Peyer's patch (tissue), 4 donors: ENCODE measurements at regions not wholly inside any gene's neighbourhood (a gene's known extent, or its start where the extent isn't known, plus 50 kb on each side); places are given as distances from the start of the nearest gene placed in this dataset.

Experiments
- POLR2A ChIP-seq, 2 donors: fragments of 450-650 bp; IDR thresholded peaks; one replicate each; pipeline ENCODE4 v1.5.1; 2017; ENCODE audit warnings: antibody characterized with exemption in 2 of 2, mild to moderate bottlenecking in 2 of 2, moderate library complexity in 2 of 2
- TF ChIP-seq, protein P1 (sequence below), 6 experiments: fragments of 450-650 bp in 4 of 6; fragments of 200-600 bp in 2 of 6; sonication (generic) in 1 of 6; IDR thresholded peaks; one replicate each; pipeline ENCODE4 v1.5.1; 2017 to 2019; ENCODE audit warnings: antibody characterized with exemption in 6 of 6, mild to moderate bottlenecking in 3 of 6, moderate library complexity in 1 of 6

DNA sequence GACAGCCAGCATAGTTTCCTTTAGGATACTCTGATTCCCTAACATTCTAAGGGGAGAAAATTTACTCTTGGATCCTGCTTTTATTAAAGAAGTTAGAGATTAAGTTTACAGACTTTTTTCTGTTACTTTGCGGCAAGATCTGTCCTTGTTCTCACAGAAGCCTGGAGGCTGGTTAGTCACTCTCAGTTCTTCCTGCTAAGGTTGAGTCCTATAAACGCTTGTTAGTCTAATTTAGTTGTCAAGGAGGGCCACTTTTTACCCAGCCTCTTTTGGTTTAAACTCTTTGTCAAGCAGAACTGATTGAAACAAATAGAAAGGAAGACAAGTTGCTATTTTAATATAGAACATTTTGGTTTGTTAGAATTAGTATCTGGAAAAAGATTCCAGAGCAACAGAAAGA is 89.7 kb downstream of the C21orf91 start:
- TF ChIP-seq, protein P1, sequence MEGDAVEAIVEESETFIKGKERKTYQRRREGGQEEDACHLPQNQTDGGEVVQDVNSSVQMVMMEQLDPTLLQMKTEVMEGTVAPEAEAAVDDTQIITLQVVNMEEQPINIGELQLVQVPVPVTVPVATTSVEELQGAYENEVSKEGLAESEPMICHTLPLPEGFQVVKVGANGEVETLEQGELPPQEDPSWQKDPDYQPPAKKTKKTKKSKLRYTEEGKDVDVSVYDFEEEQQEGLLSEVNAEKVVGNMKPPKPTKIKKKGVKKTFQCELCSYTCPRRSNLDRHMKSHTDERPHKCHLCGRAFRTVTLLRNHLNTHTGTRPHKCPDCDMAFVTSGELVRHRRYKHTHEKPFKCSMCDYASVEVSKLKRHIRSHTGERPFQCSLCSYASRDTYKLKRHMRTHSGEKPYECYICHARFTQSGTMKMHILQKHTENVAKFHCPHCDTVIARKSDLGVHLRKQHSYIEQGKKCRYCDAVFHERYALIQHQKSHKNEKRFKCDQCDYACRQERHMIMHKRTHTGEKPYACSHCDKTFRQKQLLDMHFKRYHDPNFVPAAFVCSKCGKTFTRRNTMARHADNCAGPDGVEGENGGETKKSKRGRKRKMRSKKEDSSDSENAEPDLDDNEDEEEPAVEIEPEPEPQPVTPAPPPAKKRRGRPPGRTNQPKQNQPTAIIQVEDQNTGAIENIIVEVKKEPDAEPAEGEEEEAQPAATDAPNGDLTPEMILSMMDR (IDR thresholded peaks at IDR 0.05) = no peak
- no peak for TF ChIP-seq POLR2A (IDR thresholded peaks at IDR 0.05)
